Motor neuron (in vitro differentiated cells): ENCODE measurements at regions not wholly inside any gene's neighbourhood (a gene's known extent, or its start where the extent isn't known, plus 50 kb on each side); places are given as distances from the start of the nearest gene placed in this dataset.

ENCODE experiments used
- ATAC-seq, 8 experiments: fragments of 200-7000 bp; cut with Tn5 transposase; replicated peaks in 6 of 8; 2 replicates each; pipeline ENCODE4 v1.8.0; 2021; ENCODE audit warnings: mild to moderate bottlenecking in 8 of 8, moderate library complexity in 8 of 8
- H3K27ac ChIP-seq, 2 donors: fragments of 250-450 bp; sonication (Bioruptor Pico); 2 replicates each; pipeline ENCODE4 v1.9.0; 2021; ENCODE audit warnings: antibody characterized with exemption in 2 of 2, mild to moderate bottlenecking in 2 of 2, moderate library complexity in 1 of 2
- H3K4me1 ChIP-seq, 2 donors: fragments of 250-450 bp; sonication (Bioruptor Pico); replicated peaks in 1 of 2; 2 replicates each; pipeline ENCODE4 v1.6.1; 2021; ENCODE audit warnings: antibody characterized with exemption in 2 of 2, mild to moderate bottlenecking in 2 of 2, moderate library complexity in 1 of 2
- H3K4me3 ChIP-seq, 5 donors: fragments of 250-450 bp; sonication (Bioruptor Pico); 2 replicates each; pipeline ENCODE4 v1.9.0; 2021; ENCODE audit warnings: antibody characterized with exemption in 5 of 5, mild to moderate bottlenecking in 5 of 5, moderate library complexity in 4 of 5
- WGBS, 10 experiments: fragments of 450-650 bp; shearing (Covaris generic); methylation state at CpG; one replicate each; pipeline ENCODE4 v1.0.0; 2022; 5-methylcytosine and 5-hydroxymethylcytosine counted together
- in situ Hi-C, 9 experiments: fragments of 400-800 bp; cut with MboI; loops; one replicate each; pipeline ENCODE4 v1.15.0; 2021; ENCODE audit warnings: low sequenced_read_pairs in 9 of 9, low pct_unique_long_range_greater_than_20kb in 2 of 9; ENCODE audit not compliant: unreplicated experiment in 9 of 9

GRCh38 chr16:73298562-73298961 is 250.6 kb upstream of the ZFHX3 start:
- WGBS, 10 experiments: 17 to 90% (median 61%) methylated on average over 1 to 3 of the region's 3 CpGs; no CpG with 5 or more reads in 3 of the 10 experiments
- Histone ChIP-seq H3K4me3 (no peak overlapping the region), H3K4me1 (peaks cover 28 to 33% of the 10 kb centered on the region in 2 donors), H3K27ac (no peak overlapping the region)
- in situ Hi-C loops: no loop called here
- peak in 5 of 8 experiments; percentile 32 to 76 (median 52) for ATAC-seq

GRCh38 chr16:73290258-73290657 is 242.3 kb upstream of the ZFHX3 start:
- Histone ChIP-seq H3K4me3 (no peak overlapping the region), H3K4me1 (peaks cover 33 to 35% of the 10 kb centered on the region in 2 donors), H3K27ac (no peak overlapping the region)
- WGBS, 10 experiments: 0 to 83% (median 40%) methylated on average over 1 of the region's 1 CpG; no CpG with 5 or more reads in 5 of the 10 experiments
- ATAC-seq: no peak
- in situ Hi-C loops: no loop called here

GRCh38 chr16:73289232-73289631 is 241.3 kb upstream of the ZFHX3 start:
- in situ Hi-C loops: no loop called here
- WGBS, 10 experiments: 0 to 80% (median 53%) methylated on average over 1 to 4 of the region's 4 CpGs; no CpG with 5 or more reads in 7 of the 10 experiments
- Histone ChIP-seq H3K4me1 (peaks cover 36% of the 10 kb centered on the region in 2 donors), H3K4me3 (no peak overlapping the region), H3K27ac (peak overlapping the region; percentile 30 to 57)
- peak in 7 of 8 experiments; percentile 31 to 51 (median 40) for ATAC-seq

- ATAC-seq: peak in 1 of 8 experiments; percentile 31
- in situ Hi-C loops: no loop called here
- Histone ChIP-seq H3K4me1 (peaks cover 36% of the 10 kb centered on the region in 2 donors), H3K4me3 (no peak overlapping the region), H3K27ac (peak overlapping the region; percentile 36 to 57)
- 0 to 88% (median 80%) methylated on average over 1 to 14 of the region's 21 CpGs; no CpG with 5 or more reads in 1 of the 10 experiments for WGBS, 10 experiments
Observed at GRCh38 chr16:73288520-73288919, 240.6 kb upstream of the ZFHX3 start.

DNA sequence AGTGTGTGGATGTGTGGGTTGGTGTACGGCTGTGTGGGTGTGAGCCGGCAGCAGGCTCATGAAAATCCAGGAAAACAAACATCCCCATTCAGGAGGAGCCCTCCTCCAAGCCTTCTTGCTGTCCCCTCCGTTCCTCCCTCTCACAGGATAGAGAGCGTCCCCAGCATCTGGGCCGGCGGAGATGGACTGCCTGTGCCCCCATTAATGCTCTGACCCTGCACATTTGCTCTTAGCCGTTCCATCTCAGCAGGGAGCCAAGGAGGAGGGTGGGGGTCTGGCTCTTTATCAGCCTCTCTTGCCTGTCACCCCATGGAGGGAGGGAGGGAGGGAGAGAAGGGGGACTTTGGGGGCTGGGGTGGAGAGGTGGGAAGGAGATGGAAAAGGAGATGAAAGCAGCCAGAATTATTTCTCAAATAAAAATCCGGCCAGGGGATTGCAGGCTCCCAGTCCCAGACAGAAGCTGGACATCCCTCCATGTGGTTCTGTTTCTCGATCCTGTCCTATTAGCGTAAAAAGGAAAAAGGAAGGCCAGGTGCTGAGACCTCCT is 240.0 kb upstream of the ZFHX3 start:
- in situ Hi-C loops: no loop called here
- WGBS, 10 experiments: 7 to 50% (median 25%) methylated on average over 1 to 2 of the region's 10 CpGs; no CpG with 5 or more reads in 6 of the 10 experiments
- no peak overlapping the region for H3K4me3 ChIP-seq
- H3K27ac ChIP-seq: peak overlapping the region; percentile 36 to 57
- ATAC-seq: peak in 5 of 8 experiments; percentile 75 to 87 (median 84)
- H3K4me1 ChIP-seq: peaks cover 36% of the 10 kb centered on the region in 2 donors

DNA sequence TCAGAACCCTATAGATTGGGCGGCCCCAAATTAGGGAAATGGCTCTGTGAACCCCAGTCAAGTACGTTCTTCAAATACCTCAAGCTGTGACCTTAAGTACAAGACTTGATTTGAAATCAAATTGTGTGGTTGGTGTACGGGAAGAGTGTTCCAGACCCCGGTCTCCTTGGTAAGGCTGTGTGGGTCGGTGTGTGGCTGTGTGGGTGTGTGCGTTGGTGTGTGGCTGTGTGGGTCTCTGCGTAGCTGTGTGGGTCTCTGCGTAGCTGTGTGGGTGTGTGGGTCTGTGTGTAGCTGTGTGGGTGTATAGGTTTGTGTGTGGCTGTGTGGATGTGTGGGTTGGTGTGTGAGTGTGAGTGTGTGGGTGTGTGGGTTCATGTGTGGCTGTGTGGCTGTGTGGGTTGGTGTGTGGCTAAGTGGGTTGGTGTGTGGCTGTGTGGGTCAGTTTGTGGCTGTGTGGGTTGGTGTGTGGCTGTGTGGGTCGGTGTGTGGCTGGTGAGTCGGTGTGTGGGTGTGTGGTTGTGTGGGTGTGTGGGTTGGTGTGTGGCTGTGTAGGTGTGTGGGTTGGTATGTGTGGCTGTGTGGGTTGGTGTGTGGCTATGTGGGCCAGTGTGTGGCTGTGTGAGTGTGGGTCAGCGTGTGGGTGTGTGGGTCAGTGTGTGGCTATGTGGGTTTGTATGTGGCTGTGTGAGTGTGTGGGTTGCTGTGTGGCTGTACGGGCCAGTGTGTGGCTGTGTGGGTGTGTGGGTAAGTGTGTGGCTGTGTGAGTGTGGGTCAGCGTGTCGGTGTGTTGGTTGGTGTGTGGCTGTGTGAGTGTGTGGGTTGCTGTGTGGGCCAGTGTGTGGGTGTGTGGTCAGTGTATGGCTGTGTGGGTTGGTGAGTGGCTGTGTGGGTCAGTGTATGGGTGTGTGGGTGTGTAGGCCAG is 238.7 kb upstream of the ZFHX3 start:
- Histone ChIP-seq H3K4me3 (no peak overlapping the region), H3K4me1 (peaks cover 36% of the 10 kb centered on the region in 2 donors), H3K27ac (peak overlapping the region in 1 of 2 donors; percentile 42)
- in situ Hi-C loops: no loop called here
- no peak for ATAC-seq
- 46 to 100% (median 79%) methylated on average over 1 to 8 of the region's 14 CpGs; no CpG with 5 or more reads in 2 of the 10 experiments for WGBS, 10 experiments

- ATAC-seq: peak in 5 of 8 experiments; percentile 17 to 77 (median 31)
- Histone ChIP-seq H3K27ac (peak overlapping the region in 1 of 2 donors; percentile 42), H3K4me1 (peaks cover 36% of the 10 kb centered on the region in 2 donors), H3K4me3 (no peak overlapping the region)
- 3 to 100% (median 67%) methylated on average over 2 to 12 of the region's 15 CpGs for WGBS, 10 experiments
- in situ Hi-C loops: no loop called here
Observed at GRCh38 chr16:73285436-73286201, 237.7 kb upstream of the ZFHX3 start.

- peak in 4 of 8 experiments; percentile 32 to 57 (median 39) for ATAC-seq
- Histone ChIP-seq H3K27ac (no peak overlapping the region), H3K4me3 (no peak overlapping the region), H3K4me1 (peaks cover 2 to 8% of the 10 kb centered on the region in 2 donors)
- 20 to 100% (median 82%) methylated on average over 1 to 2 of the region's 2 CpGs; no CpG with 5 or more reads in 5 of the 10 experiments for WGBS, 10 experiments
- in situ Hi-C loops: no loop called here
Observed at GRCh38 chr16:73280388-73280787, 232.5 kb upstream of the ZFHX3 start.

DNA sequence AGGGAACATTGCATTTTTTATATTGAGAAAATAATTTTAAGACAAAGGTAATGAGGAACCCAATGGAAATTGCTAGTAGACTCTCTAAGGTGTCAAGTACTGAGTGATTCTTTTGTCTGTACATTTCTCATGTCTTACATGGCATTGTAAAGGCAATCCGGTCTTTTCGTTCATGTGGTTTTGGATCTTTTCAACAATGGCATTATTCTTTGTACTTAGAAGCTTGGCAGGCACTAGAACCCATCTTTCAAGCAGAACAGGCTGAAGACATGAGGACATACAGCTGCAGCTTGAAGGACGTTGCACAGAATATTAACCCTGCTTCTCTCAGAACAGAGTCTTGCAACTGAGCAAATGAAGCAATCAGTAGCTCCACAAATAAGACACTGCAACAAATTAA is 231.5 kb upstream of the ZFHX3 start:
- ATAC-seq: no peak
- in situ Hi-C loops: no loop called here
- 7 to 89% (median 63%) methylated on average over 1 to 3 of the region's 3 CpGs; no CpG with 5 or more reads in 1 of the 10 experiments for WGBS, 10 experiments
- Histone ChIP-seq H3K4me3 (no peak overlapping the region), H3K4me1 (peaks cover 0 to 4% of the 10 kb centered on the region in 2 donors), H3K27ac (no peak overlapping the region)

DNA sequence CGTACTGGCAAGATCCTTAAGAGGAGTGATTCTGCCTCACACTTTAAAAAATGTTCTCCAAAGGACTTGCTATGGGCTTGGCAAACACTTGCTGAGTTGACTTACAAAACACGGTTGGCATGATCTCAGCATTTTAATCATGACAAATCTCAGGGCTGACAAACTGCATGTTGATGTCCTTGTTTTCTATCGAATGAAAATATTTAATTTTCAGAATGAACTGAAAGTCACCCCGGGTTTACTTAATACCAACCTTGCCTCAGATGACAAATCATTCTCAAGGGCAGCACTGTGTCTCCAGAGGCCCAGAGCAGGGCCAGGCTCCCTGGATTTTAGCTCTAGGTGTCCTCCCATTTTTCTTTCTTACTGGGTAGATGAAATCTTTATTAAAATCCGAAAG is 229.1 kb upstream of the ZFHX3 start:
- in situ Hi-C loops: no loop called here
- Histone ChIP-seq H3K27ac (no peak overlapping the region), H3K4me1 (peaks cover 0 to 4% of the 10 kb centered on the region in 2 donors), H3K4me3 (no peak overlapping the region)
- 0 to 83% (median 53%) methylated on average over 1 to 5 of the region's 5 CpGs for WGBS, 10 experiments
- ATAC-seq: peak in 5 of 8 experiments; percentile 56 to 94 (median 70)

DNA sequence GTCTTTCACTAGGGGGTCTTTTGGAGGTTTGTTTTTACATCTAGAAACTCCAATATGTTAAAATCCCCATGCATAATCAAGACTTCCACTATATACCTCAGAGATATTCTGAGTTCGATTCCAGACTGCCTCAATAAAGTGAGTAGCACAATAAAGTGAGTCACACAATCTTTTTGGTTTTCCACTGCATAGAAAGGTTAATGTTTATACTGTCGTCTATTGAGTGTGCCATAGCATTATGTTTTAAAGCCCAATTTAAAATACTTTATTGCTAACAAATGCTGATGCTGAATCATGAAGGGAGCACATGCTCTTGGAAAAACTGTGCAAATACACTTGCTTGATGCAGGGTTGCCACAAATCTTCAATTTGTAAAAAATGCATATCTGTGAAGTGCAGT is 227.5 kb upstream of the ZFHX3 start:
- 10 to 100% (median 73%) methylated on average over 1 to 2 of the region's 2 CpGs for WGBS, 10 experiments
- no peak overlapping the region for H3K27ac ChIP-seq
- peaks cover 0 to 4% of the 10 kb centered on the region in 2 donors for H3K4me1 ChIP-seq
- no peak for ATAC-seq
- H3K4me3 ChIP-seq: no peak overlapping the region
- in situ Hi-C loops: no loop called here

- in situ Hi-C loops: no loop called here
- WGBS, 10 experiments: 0 to 100% (median 88%) methylated on average over 1 to 5 of the region's 5 CpGs
- ATAC-seq: no peak
- Histone ChIP-seq H3K4me3 (no peak overlapping the region), H3K27ac (no peak overlapping the region), H3K4me1 (peaks cover 0 to 4% of the 10 kb centered on the region in 2 donors)
Observed at GRCh38 chr16:73275024-73275423, 227.1 kb upstream of the ZFHX3 start.
